Posterior cingulate gyrus (tissue), 11 donors: ENCODE measurements at regions not wholly inside any gene's neighbourhood (a gene's known extent, or its start where the extent isn't known, plus 50 kb on each side); places are given as distances from the start of the nearest gene placed in this dataset.
A peak's percentile ranks its signal among the peaks of the same experiment; 100 is the strongest.
"Not testable (repeated sequence)": the region's sequence is repeated elsewhere in the genome, so short reads cannot be mapped to it uniquely, and the experiment has no call there.

Experiments used
- DNase-seq, 10 donors: peaks; one replicate each; pipeline versions ENCODE4 v3.0.0 to v3.0.0-alpha.2; 2020 to 2021; ENCODE audit warnings: mixed read lengths in 3 of 10
- intact Hi-C: fragments of 100-400 bp; cut with DNase I; formaldehyde crosslinking; loops from one replicate; pipeline ENCODE4 v1.15.1; 2023

GRCh38 chr3:110291886-110292501 lies 779.6 kb upstream of the NECTIN3 start:
- intact Hi-C loops: no loop called here
- DNase-seq: no peak

GRCh38 chr3:110293660-110294059 lies 778.0 kb upstream of the NECTIN3 start:
- intact Hi-C loops: no loop called here
- no peak for DNase-seq

GRCh38 chr3:110296885-110297284 lies 774.7 kb upstream of the NECTIN3 start:
- no peak for DNase-seq
- intact Hi-C loops: no loop called here

GRCh38 chr3:110301781-110302180 lies 769.8 kb upstream of the NECTIN3 start:
- intact Hi-C loops: no loop called here
- DNase-seq: no peak

GRCh38 chr3:110307065-110307809 lies 764.4 kb upstream of the NECTIN3 start:
- no peak for DNase-seq
- intact Hi-C loops: no loop called here

GRCh38 chr3:110311541-110311940 lies 760.1 kb upstream of the NECTIN3 start:
- DNase-seq: no peak

GRCh38 chr3:110314512-110315114 lies 757.0 kb upstream of the NECTIN3 start:
- intact Hi-C loops: loop anchor here (10.0 kb wide), 3 partner anchors 580 to 1040 kb away; no protein-coding TSS in a partner anchor
- DNase-seq: peak in 5 of 10 donors; percentile 18 to 47 (median 23)

More at GRCh38 chr3:110311541-110311940, 760.1 kb upstream of the NECTIN3 start:
- intact Hi-C loops: loop anchor here (10.0 kb wide), 3 partner anchors 577 to 1037 kb away; no protein-coding TSS in a partner anchor

- DNase-seq: no peak
- intact Hi-C loops: loop anchor here (10.0 kb wide), 3 partner anchors 583 to 1043 kb away; no protein-coding TSS in a partner anchor
Measured at GRCh38 chr3:110318108-110318507, 753.5 kb upstream of the NECTIN3 start.

GRCh38 chr3:110323349-110323748 lies 748.3 kb upstream of the NECTIN3 start:
- intact Hi-C loops: no loop called here
- no peak for DNase-seq

- intact Hi-C loops: no loop called here
- DNase-seq: no peak
Measured at GRCh38 chr3:110324171-110324705, 747.4 kb upstream of the NECTIN3 start.

GRCh38 chr3:110327870-110328269 lies 743.7 kb upstream of the NECTIN3 start:
- intact Hi-C loops: no loop called here
- no peak for DNase-seq

GRCh38 chr3:110331562-110331961 lies 740.1 kb upstream of the NECTIN3 start:
- DNase-seq, intact Hi-C loops: not testable (repeated sequence)

- intact Hi-C loops: no loop called here
- DNase-seq: peak in 1 of 10 donors; percentile 62
Measured at GRCh38 chr3:110332629-110333028, 739.0 kb upstream of the NECTIN3 start.

GRCh38 chr3:110341047-110341446 lies 730.6 kb upstream of the NECTIN3 start:
- DNase-seq: no peak
- intact Hi-C loops: no loop called here

GRCh38 chr3:110343376-110343775 lies 728.2 kb upstream of the NECTIN3 start:
- intact Hi-C loops: no loop called here
- no peak for DNase-seq

GRCh38 chr3:110343945-110344344 lies 727.7 kb upstream of the NECTIN3 start:
- DNase-seq: no peak
- intact Hi-C loops: no loop called here

- intact Hi-C loops: no loop called here
- no peak for DNase-seq
Measured at GRCh38 chr3:110344487-110344886, 727.1 kb upstream of the NECTIN3 start.

- intact Hi-C loops: no loop called here
- DNase-seq: no peak
Measured at GRCh38 chr3:110344897-110345767, 726.5 kb upstream of the NECTIN3 start.

GRCh38 chr3:110349295-110349694 lies 722.3 kb upstream of the NECTIN3 start:
- no peak for DNase-seq
- intact Hi-C loops: no loop called here
